ENCODE measurements at regions not wholly inside any gene's neighbourhood (a gene's known extent, or its start where the extent isn't known, plus 50 kb on each side); places are given as distances from the start of the nearest gene placed in this dataset.

DNA sequence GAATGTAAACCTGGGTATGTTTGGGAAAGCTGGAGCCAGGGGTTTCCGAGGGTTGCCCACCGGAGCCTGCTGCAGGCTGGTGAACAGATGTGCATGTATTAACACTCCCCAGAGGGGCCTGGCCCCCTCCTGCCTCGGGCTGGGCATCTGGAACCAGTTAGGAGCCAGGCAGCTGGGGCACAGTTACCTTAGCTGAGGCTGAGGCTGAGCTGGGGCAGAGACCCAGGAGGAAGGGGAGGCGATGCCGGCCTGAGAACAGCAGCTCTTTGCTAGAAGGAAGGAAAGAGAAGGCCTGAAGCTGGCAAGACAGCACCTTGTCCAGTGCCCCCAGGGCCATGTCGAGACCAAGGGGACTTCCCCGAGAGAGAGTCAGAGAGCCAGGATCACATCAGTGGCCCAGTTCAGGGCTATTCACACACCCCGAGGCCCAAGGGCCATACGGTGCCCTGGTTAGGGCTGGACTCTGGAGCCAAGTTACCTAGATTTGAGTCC is 65.8 kb downstream of the RMI2 start:
- no peak for DNase-seq (ENCODE audit: low read depth)
- TF ChIP-seq, protein P1, sequence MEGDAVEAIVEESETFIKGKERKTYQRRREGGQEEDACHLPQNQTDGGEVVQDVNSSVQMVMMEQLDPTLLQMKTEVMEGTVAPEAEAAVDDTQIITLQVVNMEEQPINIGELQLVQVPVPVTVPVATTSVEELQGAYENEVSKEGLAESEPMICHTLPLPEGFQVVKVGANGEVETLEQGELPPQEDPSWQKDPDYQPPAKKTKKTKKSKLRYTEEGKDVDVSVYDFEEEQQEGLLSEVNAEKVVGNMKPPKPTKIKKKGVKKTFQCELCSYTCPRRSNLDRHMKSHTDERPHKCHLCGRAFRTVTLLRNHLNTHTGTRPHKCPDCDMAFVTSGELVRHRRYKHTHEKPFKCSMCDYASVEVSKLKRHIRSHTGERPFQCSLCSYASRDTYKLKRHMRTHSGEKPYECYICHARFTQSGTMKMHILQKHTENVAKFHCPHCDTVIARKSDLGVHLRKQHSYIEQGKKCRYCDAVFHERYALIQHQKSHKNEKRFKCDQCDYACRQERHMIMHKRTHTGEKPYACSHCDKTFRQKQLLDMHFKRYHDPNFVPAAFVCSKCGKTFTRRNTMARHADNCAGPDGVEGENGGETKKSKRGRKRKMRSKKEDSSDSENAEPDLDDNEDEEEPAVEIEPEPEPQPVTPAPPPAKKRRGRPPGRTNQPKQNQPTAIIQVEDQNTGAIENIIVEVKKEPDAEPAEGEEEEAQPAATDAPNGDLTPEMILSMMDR (IDR thresholded peaks at IDR 0.05; ENCODE audit: insufficient read depth, low read depth, low read length) = no peak

DNA sequence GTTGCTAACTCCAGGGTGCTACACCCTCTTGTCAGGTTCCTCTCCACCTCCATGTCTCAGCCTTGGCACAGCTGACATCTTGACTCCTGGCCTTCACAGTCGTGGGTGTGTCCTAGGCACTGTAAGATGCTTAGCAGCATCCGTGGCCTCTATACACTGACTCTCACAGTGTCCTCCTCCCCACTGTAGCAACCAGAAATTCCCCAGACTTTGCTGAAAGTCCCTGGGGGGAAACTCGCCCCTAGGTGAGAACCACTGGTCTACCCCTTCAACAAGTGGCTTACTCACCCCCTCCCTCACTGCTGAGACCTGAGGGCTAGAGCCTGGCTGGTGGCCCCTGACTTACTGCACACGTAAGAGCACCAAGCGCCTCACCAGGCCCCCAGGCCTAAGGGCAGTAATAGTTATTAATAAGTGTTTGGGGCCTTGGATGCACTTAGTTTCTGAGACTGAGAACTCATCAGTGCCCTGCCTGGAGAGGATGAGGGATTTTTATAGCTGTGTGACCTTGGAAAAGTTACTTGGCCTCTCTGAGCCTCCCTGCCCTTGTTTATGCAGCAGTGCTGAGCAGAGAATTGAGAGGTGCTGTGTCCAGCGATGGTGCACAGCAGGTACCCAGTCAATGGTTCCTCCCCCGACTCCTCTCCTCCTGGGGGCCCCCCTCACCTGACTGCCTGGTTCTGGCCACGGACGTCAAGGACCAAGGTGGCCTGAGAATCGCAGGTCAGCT is 67.1 kb downstream of the RMI2 start:
- TF ChIP-seq, protein P1 (IDR thresholded peaks at IDR 0.05; ENCODE audit: insufficient read depth, low read depth, low read length) = no peak
- DNase-seq (ENCODE audit: low read depth) = no peak
- no peak overlapping the region for H3K4me3 ChIP-seq (ENCODE audit: low read depth, low read length)

More for the DNA sequence above, 65.8 kb downstream of the RMI2 start:
- H3K4me3 ChIP-seq (ENCODE audit: low read depth, low read length) = no peak overlapping the region

DNA sequence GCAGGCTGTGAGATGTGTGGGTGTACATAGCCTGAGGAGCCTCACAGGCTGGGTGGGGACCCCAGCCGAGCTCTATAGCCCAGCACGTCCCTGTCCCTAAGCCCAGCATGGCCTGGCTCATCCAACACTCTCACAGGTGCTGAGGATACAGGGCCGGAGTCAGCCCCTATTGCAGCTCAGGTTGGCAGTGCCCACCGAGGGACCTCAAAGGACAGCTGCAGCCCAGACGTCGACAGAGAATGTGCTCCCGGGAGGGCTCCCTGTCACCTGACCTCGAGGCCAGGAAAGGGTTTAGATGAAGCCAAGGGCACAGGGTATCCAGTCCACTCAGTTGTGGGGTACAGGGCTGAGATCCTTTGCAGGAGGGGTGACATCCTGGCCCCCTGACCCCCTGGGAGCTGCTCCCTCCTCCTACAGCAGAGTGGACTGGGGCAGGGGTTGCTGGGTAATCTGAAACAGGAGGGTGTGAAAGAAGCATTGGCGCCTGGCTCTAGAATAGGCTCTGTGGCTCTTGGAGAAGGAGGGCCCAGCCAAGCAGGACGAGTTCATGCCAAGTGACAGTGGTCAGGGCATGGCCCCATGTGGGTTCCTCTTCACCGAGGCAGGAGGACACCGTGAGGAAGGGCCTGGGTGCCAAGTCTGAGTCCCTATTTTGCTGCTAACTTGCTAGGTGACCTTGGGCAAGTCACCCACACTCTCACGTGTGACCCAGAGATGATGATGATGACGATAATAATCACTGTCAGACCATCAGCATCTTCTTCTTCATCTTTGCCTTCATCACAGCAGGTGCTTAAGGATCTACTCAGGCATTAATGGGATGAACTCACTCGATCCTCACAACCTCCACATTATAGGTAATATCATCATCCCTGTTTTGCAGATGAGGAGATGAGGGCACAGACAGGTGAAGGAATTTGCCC is 68.0 kb downstream of the RMI2 start:
- no peak for DNase-seq (ENCODE audit: low read depth)
- no peak overlapping the region for H3K4me3 ChIP-seq (ENCODE audit: low read depth, low read length)
- TF ChIP-seq, protein P1 (IDR thresholded peaks at IDR 0.05; ENCODE audit: insufficient read depth, low read depth, low read length) = no peak

DNA sequence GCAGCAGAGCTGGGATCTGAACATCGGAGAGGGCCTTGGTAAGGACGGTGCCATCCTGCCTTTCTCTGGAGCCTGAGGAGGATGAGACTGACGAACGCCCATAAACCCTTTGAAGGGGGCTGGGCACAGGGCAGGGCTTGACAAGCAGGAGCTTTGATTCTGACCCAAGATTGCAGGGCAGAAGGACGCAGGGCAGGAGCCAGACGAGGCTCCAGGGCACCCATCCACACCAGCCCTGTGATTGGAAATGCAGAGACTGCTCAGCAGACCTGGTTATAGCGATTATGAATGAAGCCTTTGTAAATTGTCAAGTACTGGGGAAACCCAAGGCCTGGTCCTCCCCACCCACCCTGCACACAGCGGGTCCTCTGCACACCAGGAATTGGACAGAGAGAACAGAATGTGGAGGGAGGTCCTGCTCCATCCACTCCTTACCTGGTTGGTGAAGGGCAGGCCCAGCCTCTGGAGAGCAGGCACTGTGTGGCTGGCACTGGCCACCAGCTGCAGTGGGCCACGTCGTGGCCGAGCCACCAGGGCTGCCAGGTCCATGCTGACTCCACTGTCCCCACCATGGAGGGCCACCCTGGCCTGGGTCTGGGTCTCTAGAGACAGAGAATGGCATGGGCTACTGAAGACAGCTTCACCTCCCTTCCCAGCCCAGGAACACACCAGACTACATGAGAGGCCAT is 68.8 kb downstream of the RMI2 start:
- TF ChIP-seq, protein P1 (IDR thresholded peaks at IDR 0.05; ENCODE audit: insufficient read depth, low read depth, low read length) = no peak
- no peak for DNase-seq (ENCODE audit: low read depth)
- no peak overlapping the region for H3K4me3 ChIP-seq (ENCODE audit: low read depth, low read length)

DNA sequence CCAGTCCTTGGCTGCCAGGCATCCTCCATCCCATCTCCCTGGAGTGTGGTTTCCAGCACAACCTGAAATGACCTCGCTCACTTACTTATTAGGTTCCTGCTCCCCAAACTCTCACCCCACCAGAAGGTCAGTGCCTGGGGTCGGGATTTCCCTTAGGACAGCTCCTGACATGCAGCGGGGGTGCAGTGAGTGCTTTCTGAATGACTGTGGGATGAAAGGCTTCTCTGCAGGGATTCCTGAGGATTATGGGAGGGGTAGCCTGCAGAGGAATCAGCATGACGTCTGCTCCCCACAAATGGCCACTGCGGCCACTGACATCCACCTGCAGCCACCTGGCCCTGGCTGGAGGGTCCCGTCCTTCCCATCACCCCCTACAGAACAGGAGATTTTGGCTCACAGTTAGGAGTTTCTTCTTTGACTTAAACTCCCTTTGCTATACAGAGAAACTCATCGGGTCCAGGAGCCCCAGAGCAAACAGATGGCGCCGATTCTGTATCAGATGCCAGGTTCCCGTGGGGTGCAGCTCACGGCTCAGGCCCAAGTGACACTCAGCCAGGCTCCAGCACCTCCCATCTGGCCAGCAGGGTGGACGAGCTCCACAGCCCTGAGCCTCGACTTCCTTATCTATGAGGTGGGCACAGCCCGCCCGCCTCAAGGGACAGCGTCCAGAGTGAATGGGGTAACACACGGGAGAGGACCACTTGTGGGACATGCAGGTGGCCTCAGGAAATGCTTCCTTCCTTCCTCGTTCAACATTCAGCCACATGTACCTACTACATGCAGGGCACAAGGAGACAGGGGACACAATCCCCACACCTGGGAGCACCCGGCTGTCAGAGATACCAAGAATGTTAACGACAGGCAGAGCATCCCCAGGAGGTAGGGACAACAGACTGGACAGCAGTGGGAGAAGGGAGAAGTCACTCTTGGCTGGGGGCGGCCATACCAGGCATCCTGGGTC is 69.8 kb downstream of the RMI2 start:
- no peak overlapping the region for H3K4me3 ChIP-seq (ENCODE audit: low read depth, low read length)
- TF ChIP-seq, protein P1 (IDR thresholded peaks at IDR 0.05; ENCODE audit: insufficient read depth, low read depth, low read length) = no peak
- no peak for DNase-seq (ENCODE audit: low read depth)

All from fibroblast of villous mesenchyme (primary cell).